ENCODE measurements at regions not wholly inside any gene's neighbourhood (a gene's known extent, or its start where the extent isn't known, plus 50 kb on each side); places are given as distances from the start of the nearest gene placed in this dataset.
"Not testable (repeated sequence)": the region's sequence is repeated elsewhere in the genome, so short reads cannot be mapped to it uniquely, and the experiment has no call there.

DNA sequence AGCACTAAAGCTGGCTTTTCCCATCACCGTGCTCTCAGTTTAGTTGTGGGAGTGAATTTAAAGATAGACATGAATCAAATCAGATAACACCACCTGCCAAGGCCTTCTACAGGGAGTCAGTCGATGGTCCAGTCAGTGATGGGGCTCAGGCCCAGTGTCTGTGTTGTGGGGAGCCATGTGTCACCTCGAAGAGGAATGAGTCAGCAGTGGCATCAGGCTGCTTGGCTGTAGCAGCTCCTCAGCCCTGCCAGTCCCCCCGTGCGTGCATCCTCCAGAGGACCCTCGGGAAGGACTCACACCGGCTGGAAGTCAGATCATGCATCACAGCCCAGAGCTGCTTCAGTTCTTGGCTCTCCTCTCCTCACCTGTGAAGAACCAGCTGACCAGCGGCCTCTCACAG lies 420.4 kb upstream of the RAB6C start:
- no peak overlapping the region for H3K4me3 ChIP-seq (ENCODE audit: low read depth, low read length)
- TF ChIP-seq, protein P1, sequence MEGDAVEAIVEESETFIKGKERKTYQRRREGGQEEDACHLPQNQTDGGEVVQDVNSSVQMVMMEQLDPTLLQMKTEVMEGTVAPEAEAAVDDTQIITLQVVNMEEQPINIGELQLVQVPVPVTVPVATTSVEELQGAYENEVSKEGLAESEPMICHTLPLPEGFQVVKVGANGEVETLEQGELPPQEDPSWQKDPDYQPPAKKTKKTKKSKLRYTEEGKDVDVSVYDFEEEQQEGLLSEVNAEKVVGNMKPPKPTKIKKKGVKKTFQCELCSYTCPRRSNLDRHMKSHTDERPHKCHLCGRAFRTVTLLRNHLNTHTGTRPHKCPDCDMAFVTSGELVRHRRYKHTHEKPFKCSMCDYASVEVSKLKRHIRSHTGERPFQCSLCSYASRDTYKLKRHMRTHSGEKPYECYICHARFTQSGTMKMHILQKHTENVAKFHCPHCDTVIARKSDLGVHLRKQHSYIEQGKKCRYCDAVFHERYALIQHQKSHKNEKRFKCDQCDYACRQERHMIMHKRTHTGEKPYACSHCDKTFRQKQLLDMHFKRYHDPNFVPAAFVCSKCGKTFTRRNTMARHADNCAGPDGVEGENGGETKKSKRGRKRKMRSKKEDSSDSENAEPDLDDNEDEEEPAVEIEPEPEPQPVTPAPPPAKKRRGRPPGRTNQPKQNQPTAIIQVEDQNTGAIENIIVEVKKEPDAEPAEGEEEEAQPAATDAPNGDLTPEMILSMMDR (IDR thresholded peaks at IDR 0.05; ENCODE audit: insufficient read depth, low read depth, low read length): no peak
- DNase-seq (ENCODE audit: low read depth): no peak

DNA sequence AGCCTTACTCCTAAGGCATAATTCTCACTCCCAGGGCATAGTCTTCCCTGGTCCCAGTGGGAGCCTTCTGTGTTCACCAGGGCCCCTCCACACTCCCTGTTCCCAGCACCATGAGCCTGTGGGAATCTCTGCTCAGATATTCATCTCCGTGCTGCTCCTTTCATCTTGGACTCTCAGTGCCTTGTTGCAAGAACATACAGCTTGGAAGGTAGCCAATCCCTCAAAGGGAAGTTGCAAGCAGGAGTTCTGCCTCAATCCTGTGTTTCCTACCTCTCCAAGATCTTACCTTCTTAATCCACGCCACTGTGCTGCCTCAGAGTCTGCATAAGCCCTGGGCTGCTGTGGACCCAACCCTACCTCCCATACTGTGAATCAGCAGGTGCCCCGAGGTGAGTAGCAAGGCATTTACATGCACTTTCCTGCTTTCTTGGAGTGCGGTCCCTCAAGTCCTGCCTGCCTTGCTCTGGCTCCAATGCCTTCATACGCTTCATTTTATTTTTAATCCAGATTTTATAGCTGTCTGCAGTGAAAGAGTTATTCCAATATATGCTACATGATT lies 413.8 kb upstream of the RAB6C start:
- DNase-seq (ENCODE audit: low read depth): no peak
- TF ChIP-seq, protein P1 (IDR thresholded peaks at IDR 0.05; ENCODE audit: insufficient read depth, low read depth, low read length): no peak
- H3K4me3 ChIP-seq (ENCODE audit: low read depth, low read length): no peak overlapping the region

DNA sequence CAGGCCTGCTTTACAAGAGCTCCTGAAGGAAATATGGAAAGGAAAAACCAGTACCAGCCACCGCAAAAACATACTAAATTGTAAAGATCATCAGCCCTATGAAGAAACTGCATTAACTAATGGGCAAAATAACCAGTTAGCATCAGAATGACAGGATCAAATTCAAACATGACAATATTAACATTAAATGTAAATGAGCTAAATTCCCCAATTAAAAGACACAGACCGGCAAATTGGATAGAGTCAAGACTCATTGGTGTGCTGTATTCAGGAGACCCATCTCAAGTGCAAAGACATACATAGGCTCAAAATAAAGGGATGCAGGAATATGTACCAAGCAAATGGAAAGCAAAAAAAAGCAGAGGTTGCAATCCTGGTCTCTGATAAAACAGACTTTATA lies 408.7 kb upstream of the RAB6C start:
- not testable (repeated sequence) for H3K4me3 ChIP-seq (ENCODE audit: low read depth, low read length); DNase-seq (ENCODE audit: low read depth)

DNA sequence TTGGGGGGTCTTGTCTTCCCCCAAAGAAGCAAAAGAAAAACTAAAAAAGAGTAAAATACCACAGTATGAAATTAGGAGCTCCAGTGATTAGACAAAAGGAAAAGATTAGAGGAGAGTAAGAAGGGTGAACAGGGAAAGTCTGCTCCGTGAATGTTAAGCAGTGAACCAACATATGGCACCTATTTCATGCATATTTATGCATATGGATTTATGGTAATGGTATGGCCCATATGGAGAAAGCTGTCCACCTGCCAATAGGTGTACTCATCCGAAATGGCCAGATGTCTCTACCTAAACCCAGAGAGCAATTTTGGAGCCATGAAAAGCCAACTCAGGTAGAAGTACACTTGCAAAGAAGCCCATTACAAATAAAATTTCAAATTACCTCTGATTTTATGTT lies 404.0 kb upstream of the RAB6C start:
- no peak for DNase-seq (ENCODE audit: low read depth)
- TF ChIP-seq, protein P1 (IDR thresholded peaks at IDR 0.05; ENCODE audit: insufficient read depth, low read depth, low read length): no peak
- no peak overlapping the region for H3K4me3 ChIP-seq (ENCODE audit: low read depth, low read length)

DNA sequence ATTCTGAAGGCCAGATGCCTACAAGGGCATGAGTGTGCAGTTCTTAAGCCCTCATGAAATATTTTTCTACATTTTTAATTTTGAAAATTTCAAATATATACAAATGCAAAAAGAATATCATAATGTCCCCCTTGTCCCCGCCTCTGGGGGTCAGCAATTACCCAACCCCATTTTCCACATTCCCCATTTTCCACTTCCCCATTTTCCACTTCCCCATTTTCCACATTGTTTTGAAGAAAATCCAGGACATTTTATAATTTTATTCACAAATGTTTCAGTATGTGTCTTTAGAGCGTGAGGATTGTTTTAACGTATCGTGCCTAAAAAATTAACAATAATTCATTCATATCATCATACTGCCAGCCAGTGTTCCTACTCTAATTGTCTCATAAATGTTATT lies 403.6 kb upstream of the RAB6C start:
- TF ChIP-seq, protein P1 (IDR thresholded peaks at IDR 0.05; ENCODE audit: insufficient read depth, low read depth, low read length): no peak
- H3K4me3 ChIP-seq (ENCODE audit: low read depth, low read length): no peak overlapping the region
- no peak for DNase-seq (ENCODE audit: low read depth)

DNA sequence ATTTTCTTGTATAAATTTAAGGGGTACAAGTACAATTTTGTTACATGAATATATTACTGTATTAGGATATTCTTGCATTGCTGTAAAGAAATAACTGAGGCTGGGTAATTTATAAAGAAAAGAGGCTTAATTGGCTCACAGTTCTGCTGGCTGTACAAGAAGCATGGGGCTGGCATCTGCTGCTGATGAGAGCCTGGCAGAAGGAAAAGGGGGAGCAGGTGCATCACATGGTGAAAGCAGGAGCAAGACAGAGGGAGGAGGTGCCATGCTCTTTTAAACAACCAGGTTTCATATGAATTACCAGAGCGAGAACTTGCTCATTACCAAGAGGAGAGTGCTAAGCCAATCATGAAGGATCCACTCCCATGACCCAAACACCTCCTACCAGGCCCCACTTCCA lies 399.5 kb upstream of the RAB6C start:
- no peak overlapping the region for H3K4me3 ChIP-seq (ENCODE audit: low read depth, low read length)
- TF ChIP-seq, protein P1 (IDR thresholded peaks at IDR 0.05; ENCODE audit: insufficient read depth, low read depth, low read length): no peak
- no peak for DNase-seq (ENCODE audit: low read depth)

DNA sequence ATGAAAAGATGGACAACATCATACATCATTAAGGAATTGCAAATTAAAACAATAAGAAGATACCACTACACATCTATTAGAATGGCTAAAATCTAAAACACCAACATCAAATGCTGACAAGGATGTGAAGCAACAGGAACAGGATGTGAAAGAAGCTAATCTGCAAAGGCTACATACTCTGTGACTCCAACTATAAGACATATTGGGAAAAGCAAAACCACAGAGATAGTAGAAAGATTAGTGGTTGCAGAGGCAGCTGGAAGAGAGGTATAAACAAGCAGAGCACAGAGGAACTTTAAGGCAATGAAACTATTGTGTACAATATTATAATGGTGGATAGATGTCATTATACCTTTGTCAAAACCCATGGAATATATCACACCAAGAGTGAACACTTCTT lies 393.7 kb upstream of the RAB6C start:
- TF ChIP-seq, protein P1 (IDR thresholded peaks at IDR 0.05; ENCODE audit: insufficient read depth, low read depth, low read length): no peak
- DNase-seq (ENCODE audit: low read depth): no peak
- H3K4me3 ChIP-seq (ENCODE audit: low read depth, low read length): no peak overlapping the region

Measured in fibroblast of villous mesenchyme (primary cell).